ENCODE measurements at regions not wholly inside any gene's neighbourhood (a gene's known extent, or its start where the extent isn't known, plus 50 kb on each side); places are given as distances from the start of the nearest gene placed in this dataset.
"Not testable (repeated sequence)": the region's sequence is repeated elsewhere in the genome, so short reads cannot be mapped to it uniquely, and the experiment has no call there.

DNA sequence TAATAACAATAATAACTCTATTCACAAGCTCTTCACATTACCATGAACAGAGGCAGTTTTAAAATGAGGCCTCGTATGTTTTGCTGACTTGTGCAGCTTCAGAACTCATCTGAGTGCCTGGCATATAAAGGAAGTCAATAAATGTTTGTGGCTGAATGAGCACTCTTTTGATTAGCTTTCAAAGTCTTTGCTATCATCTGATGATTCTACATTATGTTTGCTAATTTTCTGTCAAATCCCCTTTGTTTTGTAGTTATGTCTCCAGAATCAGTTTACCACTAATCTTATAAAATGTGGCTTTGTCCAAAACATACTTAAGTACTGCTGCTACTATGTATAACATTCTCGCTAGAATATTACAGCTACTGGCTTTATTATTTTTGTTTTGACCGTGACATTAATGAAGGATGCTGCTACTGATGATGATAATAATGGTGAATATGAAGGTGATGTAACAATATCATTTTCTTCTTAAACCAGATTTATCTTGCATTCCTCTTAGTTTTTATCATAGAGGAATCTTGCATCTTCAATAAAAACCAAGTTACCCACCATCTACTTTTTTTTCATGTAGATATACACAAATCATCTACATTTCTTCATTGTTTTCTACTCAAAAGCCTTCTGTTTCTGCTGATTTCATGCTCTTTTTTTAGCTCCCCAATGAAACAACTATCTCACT, 384.5 kb downstream of the NAF1 start:
- H3K27ac ChIP-seq = no peak overlapping the region
- no peak overlapping the region for H3K4me3 ChIP-seq
- WGBS, 4 donors = 56 to 86% (median 72%) methylated on average over 3 of the region's 3 CpGs
- H3K4me1 ChIP-seq = no peaks in the 10 kb centered on the region
- H3K9me3 ChIP-seq = no peaks in the 10 kb centered on the region
- H3K27me3 ChIP-seq = no peaks in the 10 kb centered on the region
- TF ChIP-seq, protein P1, sequence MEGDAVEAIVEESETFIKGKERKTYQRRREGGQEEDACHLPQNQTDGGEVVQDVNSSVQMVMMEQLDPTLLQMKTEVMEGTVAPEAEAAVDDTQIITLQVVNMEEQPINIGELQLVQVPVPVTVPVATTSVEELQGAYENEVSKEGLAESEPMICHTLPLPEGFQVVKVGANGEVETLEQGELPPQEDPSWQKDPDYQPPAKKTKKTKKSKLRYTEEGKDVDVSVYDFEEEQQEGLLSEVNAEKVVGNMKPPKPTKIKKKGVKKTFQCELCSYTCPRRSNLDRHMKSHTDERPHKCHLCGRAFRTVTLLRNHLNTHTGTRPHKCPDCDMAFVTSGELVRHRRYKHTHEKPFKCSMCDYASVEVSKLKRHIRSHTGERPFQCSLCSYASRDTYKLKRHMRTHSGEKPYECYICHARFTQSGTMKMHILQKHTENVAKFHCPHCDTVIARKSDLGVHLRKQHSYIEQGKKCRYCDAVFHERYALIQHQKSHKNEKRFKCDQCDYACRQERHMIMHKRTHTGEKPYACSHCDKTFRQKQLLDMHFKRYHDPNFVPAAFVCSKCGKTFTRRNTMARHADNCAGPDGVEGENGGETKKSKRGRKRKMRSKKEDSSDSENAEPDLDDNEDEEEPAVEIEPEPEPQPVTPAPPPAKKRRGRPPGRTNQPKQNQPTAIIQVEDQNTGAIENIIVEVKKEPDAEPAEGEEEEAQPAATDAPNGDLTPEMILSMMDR (IDR thresholded peaks at IDR 0.05) = no peak
- no peak for TF ChIP-seq POLR2A (IDR thresholded peaks at IDR 0.05)
- ATAC-seq (no peak), DNase-seq (no peak)
- no peaks in the 10 kb centered on the region for H3K36me3 ChIP-seq
- intact Hi-C loops (cut with DNase I) = no loop called here

DNA sequence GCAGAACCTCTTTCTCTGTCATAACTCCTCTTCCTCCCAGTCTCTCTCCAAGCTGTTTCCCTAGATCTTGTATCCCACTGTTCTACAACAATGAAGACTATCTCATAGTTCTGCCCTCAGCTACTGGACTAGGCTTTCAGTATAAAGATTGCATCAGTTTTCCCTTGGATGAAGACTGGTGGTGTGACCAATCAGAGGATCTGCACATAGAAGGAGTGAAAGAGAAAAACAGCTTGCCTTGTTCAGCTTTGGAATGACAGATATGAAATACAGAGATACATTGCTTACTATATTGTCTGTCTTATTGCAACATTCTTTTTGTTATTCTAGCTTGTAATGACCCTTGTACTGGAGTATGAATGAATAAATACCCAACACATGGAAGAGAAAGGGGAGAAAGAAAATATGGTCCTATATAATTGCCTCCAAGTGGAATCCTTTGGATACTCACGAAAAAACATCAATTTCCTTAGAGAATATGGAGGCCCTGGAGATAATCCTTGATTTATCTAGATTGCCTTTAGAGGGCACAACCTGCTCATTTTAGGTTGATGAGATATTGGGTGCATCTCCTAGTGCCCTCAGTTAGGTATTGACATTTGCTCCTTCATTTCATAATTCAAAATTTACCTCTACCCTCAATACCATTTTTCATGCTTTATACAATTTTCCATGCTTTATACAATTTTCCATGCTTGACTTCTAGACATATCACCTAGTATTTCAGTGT, 395.8 kb downstream of the NAF1 start:
- no peak for TF ChIP-seq POLR2A (IDR thresholded peaks at IDR 0.05)
- TF ChIP-seq, protein P1 (IDR thresholded peaks at IDR 0.05) = no peak
- 70 to 82% (median 75%) methylated on average over 1 of the region's 1 CpG for WGBS, 4 donors
- H3K27ac ChIP-seq = no peak overlapping the region
- no peaks in the 10 kb centered on the region for H3K4me1 ChIP-seq
- intact Hi-C loops (cut with DNase I) = no loop called here
- no peak for ATAC-seq
- no peaks in the 10 kb centered on the region for H3K9me3 ChIP-seq
- H3K4me3 ChIP-seq = no peak overlapping the region
- DNase-seq = no peak
- H3K36me3 ChIP-seq = no peaks in the 10 kb centered on the region
- H3K27me3 ChIP-seq = no peaks in the 10 kb centered on the region

DNA sequence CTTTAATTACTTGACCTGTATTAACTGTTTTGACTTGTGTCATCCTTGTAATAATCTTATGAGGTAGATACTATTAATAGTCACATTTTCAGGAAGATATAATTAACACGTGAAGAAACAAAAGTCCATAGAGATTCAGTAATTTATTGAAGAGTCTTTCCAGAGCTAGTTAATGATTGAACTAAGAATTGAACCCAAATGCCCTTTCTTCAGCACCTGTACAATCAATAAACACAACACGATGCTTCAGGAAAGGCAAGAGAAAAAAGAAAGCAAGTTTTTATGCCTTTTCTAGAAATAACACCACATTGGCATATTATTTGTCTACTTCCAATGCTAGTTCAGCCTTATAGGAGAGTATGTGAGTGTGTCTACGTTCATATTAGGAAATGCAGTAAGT, 399.6 kb downstream of the NAF1 start:
- Histone ChIP-seq H3K36me3 (no peaks in the 10 kb centered on the region), H3K27me3 (no peaks in the 10 kb centered on the region), H3K4me1 (no peaks in the 10 kb centered on the region), H3K9me3 (no peaks in the 10 kb centered on the region), H3K27ac (no peak overlapping the region), H3K4me3 (no peak overlapping the region)
- intact Hi-C loops (cut with DNase I) = no loop called here
- no peak for TF ChIP-seq POLR2A (IDR thresholded peaks at IDR 0.05)
- TF ChIP-seq, protein P1 (IDR thresholded peaks at IDR 0.05) = no peak
- ATAC-seq = no peak
- no peak for DNase-seq
- WGBS, 4 donors = 60 to 76% (median 69%) methylated on average over 3 of the region's 3 CpGs

DNA sequence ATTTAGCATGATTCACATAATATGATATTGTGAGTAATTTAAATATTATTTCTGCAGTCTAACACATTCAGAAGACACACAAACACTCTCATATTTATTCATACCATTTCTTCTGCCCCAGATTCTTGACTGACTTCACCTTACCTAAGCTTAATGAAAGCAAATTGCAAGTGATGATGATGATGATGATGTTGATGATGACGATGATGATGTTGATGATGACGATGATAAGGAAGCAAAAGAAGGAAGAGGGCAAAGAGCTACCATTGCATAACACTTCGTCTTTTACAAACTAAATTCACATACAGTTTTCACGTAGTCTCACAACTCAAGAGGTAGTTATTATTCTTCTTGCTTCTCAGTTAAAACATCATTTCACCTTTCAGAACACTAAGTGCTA, 404.7 kb downstream of the NAF1 start:
- DNase-seq (no peak), ATAC-seq (no peak)
- H3K4me3 ChIP-seq = no peak overlapping the region
- TF ChIP-seq, protein P1 (IDR thresholded peaks at IDR 0.05) = no peak
- no peak for TF ChIP-seq POLR2A (IDR thresholded peaks at IDR 0.05)
- no peaks in the 10 kb centered on the region for H3K27me3 ChIP-seq
- H3K4me1 ChIP-seq = no peaks in the 10 kb centered on the region
- H3K27ac ChIP-seq = no peak overlapping the region
- intact Hi-C loops (cut with DNase I) = no loop called here
- no peaks in the 10 kb centered on the region for H3K36me3 ChIP-seq
- no peaks in the 10 kb centered on the region for H3K9me3 ChIP-seq
- 62 to 68% (median 66%) methylated on average over 4 of the region's 4 CpGs for WGBS, 4 donors

DNA sequence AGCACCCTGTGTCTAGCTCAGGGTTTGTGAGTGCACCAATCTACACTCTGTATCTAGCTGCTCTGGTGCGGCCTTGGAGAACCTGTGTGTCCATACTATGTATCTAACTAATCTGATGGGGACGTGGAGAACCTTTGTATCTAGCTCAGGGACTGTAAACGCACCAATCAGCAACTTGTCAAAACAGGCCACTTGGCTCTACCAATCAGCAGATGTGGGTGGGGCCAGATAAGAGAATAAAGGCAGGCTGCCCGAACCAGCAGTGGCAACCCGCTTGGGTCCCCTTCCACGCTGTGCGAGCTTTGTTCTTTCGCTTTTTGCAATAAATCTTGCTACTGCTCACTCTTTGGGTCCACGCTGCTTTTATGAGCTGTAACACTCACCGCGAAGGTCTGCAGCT, 426.5 kb downstream of the NAF1 start:
- H3K4me3 ChIP-seq; H3K27ac ChIP-seq; DNase-seq; H3K4me1 ChIP-seq; H3K9me3 ChIP-seq; ATAC-seq; intact Hi-C loops (cut with DNase I); H3K36me3 ChIP-seq; H3K27me3 ChIP-seq: not testable (repeated sequence)
- 83 to 95% (median 90%) methylated on average over 11 of the region's 11 CpGs for WGBS, 4 donors

DNA sequence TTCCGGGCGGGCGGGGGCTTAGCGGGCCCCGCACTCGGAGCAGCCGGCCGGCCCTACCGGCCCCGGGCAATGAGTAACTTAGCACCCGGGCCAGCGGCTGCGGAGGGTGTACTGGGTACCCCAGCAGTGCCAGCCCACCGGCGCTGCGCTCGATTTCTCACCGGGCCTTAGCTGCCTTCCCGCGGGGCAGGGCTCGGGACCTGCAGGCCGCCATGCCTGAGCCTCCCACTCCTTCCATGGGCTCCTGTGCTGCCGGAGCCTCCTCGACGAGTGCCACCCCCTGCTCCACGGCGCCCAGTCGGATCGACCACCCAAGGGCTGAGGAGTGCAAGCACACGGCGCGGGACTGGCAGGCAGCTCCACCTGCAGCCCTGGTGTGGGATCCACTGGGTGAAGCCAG, 427.1 kb downstream of the NAF1 start:
- H3K36me3 ChIP-seq; ATAC-seq; DNase-seq; H3K9me3 ChIP-seq; intact Hi-C loops (cut with DNase I); H3K4me1 ChIP-seq; H3K27ac ChIP-seq; H3K4me3 ChIP-seq; H3K27me3 ChIP-seq: not testable (repeated sequence)
- WGBS, 4 donors = 93 to 98% (median 96%) methylated on average over 18 to 32 of the region's 32 CpGs
